OCI-LY1 (cell line): ENCODE measurements at regions not wholly inside any gene's neighbourhood (a gene's known extent, or its start where the extent isn't known, plus 50 kb on each side); places are given as distances from the start of the nearest gene placed in this dataset.

Experiments used
- H2AFZ ChIP-seq: fragments of 200-600 bp; sonication (generic), shearing (Covaris generic); 2 replicates; pipeline ENCODE4 v1.6.0; 2014; ENCODE audit warnings: antibody characterized with exemption, mild to moderate bottlenecking, low read length
- H3F3A ChIP-seq: fragments of 200-600 bp; sonication (generic), shearing (Covaris generic); 2 replicates; pipeline ENCODE4 v1.6.0; 2014; ENCODE audit warnings: mild to moderate bottlenecking, antibody characterized with exemption, low read length, moderate library complexity; ENCODE audit not compliant: insufficient read depth
- H3K27ac ChIP-seq: fragments of 200-600 bp; sonication (generic); 2 replicates; pipeline ENCODE4 v1.5.1; 2014; ENCODE audit warnings: low read length, mixed run types, mild to moderate bottlenecking, low read depth; ENCODE audit not compliant: poor library complexity, severe bottlenecking
- H3K27me3 ChIP-seq: fragments of 200-600 bp; sonication (generic); 2 replicates; pipeline ENCODE4 v1.6.0; 2014; ENCODE audit warnings: antibody characterized with exemption, mild to moderate bottlenecking, low read length, moderate library complexity; ENCODE audit not compliant: insufficient read depth
- H3K36me3 ChIP-seq: fragments of 200-600 bp; sonication (generic); 2 replicates; pipeline ENCODE4 v1.6.1; 2014; ENCODE audit warnings: mild to moderate bottlenecking, antibody characterized with exemption, low read length, moderate library complexity, mixed read lengths; ENCODE audit not compliant: insufficient read depth
- H3K4me1 ChIP-seq: fragments of 200-600 bp; sonication (generic); 2 replicates; pipeline ENCODE4 v1.5.1; 2014; ENCODE audit warnings: mild to moderate bottlenecking, low read length, moderate library complexity; ENCODE audit not compliant: insufficient read depth, severe bottlenecking
- H3K4me2 ChIP-seq: fragments of 200-600 bp; sonication (generic), shearing (Covaris generic); 2 replicates; pipeline ENCODE4 v1.6.1; 2014; ENCODE audit warnings: low read length
- H3K4me3 ChIP-seq: fragments of 200-600 bp; sonication (generic); 2 replicates; pipeline ENCODE4 v1.5.1; 2014; ENCODE audit warnings: low read length, low read depth, mild to moderate bottlenecking, mixed read lengths; ENCODE audit not compliant: poor library complexity, severe bottlenecking
- H3K79me2 ChIP-seq: fragments of 200-600 bp; shearing (Covaris generic); 2 replicates; pipeline ENCODE4 v1.6.1; 2016; ENCODE audit warnings: mixed run types, low read length, mixed read lengths; ENCODE audit not compliant: insufficient read depth
- H3K9ac ChIP-seq: fragments of 200-600 bp; sonication (generic), shearing (Covaris generic); 2 replicates; pipeline ENCODE4 v1.6.1; 2014; ENCODE audit warnings: mild to moderate bottlenecking, low read length, mixed read lengths
- H3K9me2 ChIP-seq: fragments of 200-600 bp; sonication (generic), shearing (Covaris generic); 2 replicates; pipeline ENCODE4 v1.6.1; 2014; ENCODE audit warnings: low read depth, mild to moderate bottlenecking, low read length, mixed read lengths
- H3K9me3 ChIP-seq: fragments of 200-600 bp; shearing (Covaris generic); 2 replicates; pipeline ENCODE4 v1.6.1; 2014; ENCODE audit warnings: low read length, mixed read lengths
- H4K20me1 ChIP-seq: fragments of 200-600 bp; sonication (generic), shearing (Covaris generic); 2 replicates; pipeline ENCODE4 v1.6.0; 2016; ENCODE audit warnings: mild to moderate bottlenecking, low read length; ENCODE audit not compliant: insufficient read depth
- CTCF ChIP-seq: fragments of 200-600 bp; sonication (generic), shearing (Covaris generic); IDR thresholded peaks from 2 replicates; pipeline ENCODE4 v1.5.1; 2017; ENCODE audit warnings: mild to moderate bottlenecking, antibody characterized with exemption, low read length, moderate library complexity, mixed read lengths
- EZH2 ChIP-seq: fragments of 200-600 bp; sonication (generic), shearing (Covaris generic); IDR thresholded peaks from 2 replicates; pipeline ENCODE4 v1.8.0; 2017; ENCODE audit warnings: borderline replicate concordance, mixed run types, mild to moderate bottlenecking, antibody characterized with exemption, low read length, moderate library complexity, mixed read lengths

DNA sequence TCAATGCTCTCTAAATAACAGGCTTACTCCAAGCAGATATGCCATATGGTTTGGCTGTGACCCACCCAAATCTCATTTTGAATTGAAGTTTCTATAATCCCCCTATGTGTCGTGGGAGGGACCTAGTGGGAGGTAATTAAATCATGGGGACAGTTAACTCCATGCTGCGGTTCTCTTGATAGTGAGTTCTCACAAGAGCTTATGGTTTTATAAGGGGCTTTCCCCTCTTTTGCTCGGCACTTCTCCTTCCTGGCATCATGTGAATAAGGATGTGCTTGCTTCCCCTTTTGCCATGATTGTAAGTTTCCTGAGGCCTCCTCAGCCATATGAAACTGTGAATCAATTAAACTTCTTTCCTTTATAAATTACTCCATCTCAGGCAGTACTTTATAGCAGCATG is 302.7 kb upstream of the ZC3H15 start:
- no peak for TF ChIP-seq EZH2
- TF ChIP-seq CTCF: no peak
- H3K27ac ChIP-seq: no peak overlapping the region
- no peaks in the 10 kb centered on the region for H3K27me3 ChIP-seq
- H2AFZ ChIP-seq: no peak overlapping the region
- H3K4me3 ChIP-seq: no peak overlapping the region
- H3F3A ChIP-seq: no peaks in the 10 kb centered on the region
- H3K9me3 ChIP-seq: no peaks in the 10 kb centered on the region
- no peaks in the 10 kb centered on the region for H3K9me2 ChIP-seq
- no peaks in the 10 kb centered on the region for H3K79me2 ChIP-seq
- H3K9ac ChIP-seq: no peak overlapping the region
- no peaks in the 10 kb centered on the region for H4K20me1 ChIP-seq
- no peak overlapping the region for H3K4me2 ChIP-seq
- H3K36me3 ChIP-seq: no peaks in the 10 kb centered on the region
- H3K4me1 ChIP-seq: no peaks in the 10 kb centered on the region

DNA sequence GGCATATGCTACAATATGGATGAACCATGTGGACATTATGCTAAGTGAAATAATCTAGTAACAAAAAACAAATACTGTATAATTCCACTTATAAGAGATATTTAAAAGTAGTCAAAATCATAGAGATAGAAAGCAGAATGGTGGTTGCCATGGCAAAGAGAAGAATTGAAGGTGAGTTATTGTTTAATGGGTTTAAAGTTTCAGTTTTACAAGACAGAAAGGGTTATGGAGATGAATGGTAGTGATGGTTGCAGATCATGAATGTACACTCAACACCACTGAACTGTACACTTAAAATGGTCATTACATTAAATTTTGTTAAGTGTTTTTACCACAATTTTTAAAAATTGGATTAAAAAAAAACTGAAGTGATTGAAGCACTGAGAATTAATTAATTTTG is 298.2 kb upstream of the ZC3H15 start:
- no peaks in the 10 kb centered on the region for H3K79me2 ChIP-seq
- H3K27me3 ChIP-seq: no peaks in the 10 kb centered on the region
- no peak overlapping the region for H2AFZ ChIP-seq
- H3K4me2 ChIP-seq: no peak overlapping the region
- no peaks in the 10 kb centered on the region for H3K9me2 ChIP-seq
- H3F3A ChIP-seq: no peaks in the 10 kb centered on the region
- no peaks in the 10 kb centered on the region for H4K20me1 ChIP-seq
- no peak overlapping the region for H3K27ac ChIP-seq
- H3K36me3 ChIP-seq: no peaks in the 10 kb centered on the region
- TF ChIP-seq EZH2: no peak
- no peak for TF ChIP-seq CTCF
- no peaks in the 10 kb centered on the region for H3K9me3 ChIP-seq
- no peak overlapping the region for H3K4me3 ChIP-seq
- no peak overlapping the region for H3K9ac ChIP-seq
- H3K4me1 ChIP-seq: no peaks in the 10 kb centered on the region

GRCh38 chr2:186189816-186190215 is 296.2 kb upstream of the ZC3H15 start:
- Histone ChIP-seq H3K4me2 (no peak overlapping the region), H3K27ac (no peak overlapping the region), H3K9ac (no peak overlapping the region), H4K20me1 (no peaks in the 10 kb centered on the region), H3K9me3 (no peaks in the 10 kb centered on the region), H2AFZ (no peak overlapping the region), H3K9me2 (no peaks in the 10 kb centered on the region), H3K79me2 (no peaks in the 10 kb centered on the region), H3K4me1 (no peaks in the 10 kb centered on the region), H3F3A (no peaks in the 10 kb centered on the region), H3K36me3 (no peaks in the 10 kb centered on the region), H3K4me3 (no peak overlapping the region), H3K27me3 (no peaks in the 10 kb centered on the region)
- no peak for TF ChIP-seq CTCF
